Loucy (cell line): ENCODE measurements at regions not wholly inside any gene's neighbourhood (a gene's known extent, or its start where the extent isn't known, plus 50 kb on each side); places are given as distances from the start of the nearest gene placed in this dataset.

ENCODE experiments used
- CTCF ChIP-seq: fragments of 200-600 bp; sonication (generic); conservative IDR thresholded peaks from 2 replicates; pipeline ENCODE4 v1.5.1; 2014; ENCODE audit warnings: mild to moderate bottlenecking, antibody characterized with exemption, low read length
- EZH2phosphoT487 ChIP-seq: fragments of 200-600 bp; IDR thresholded peaks from 2 replicates; pipeline ENCODE4 v1.6.1; 2018; ENCODE audit warnings: antibody characterized with exemption, mild to moderate bottlenecking, moderate library complexity, borderline replicate concordance

- TF ChIP-seq CTCF, result peak; percentile 25; the same call in 1 of the 2 replicates
- TF ChIP-seq EZH2phosphoT487, result no peak
Measured at GRCh38 chr3:3627114-3627513, 172.1 kb upstream of the LRRN1 start.
